Smooth muscle cell (in vitro differentiated cells): ENCODE measurements at regions not wholly inside any gene's neighbourhood (a gene's known extent, or its start where the extent isn't known, plus 50 kb on each side); places are given as distances from the start of the nearest gene placed in this dataset.
A peak's percentile ranks its signal among the peaks of the same experiment; 100 is the strongest.
"Not testable (repeated sequence)": the region's sequence is repeated elsewhere in the genome, so short reads cannot be mapped to it uniquely, and the experiment has no call there.

Experiments
- DNase-seq: peaks from one replicate; lab custom pipeline; 2025; ENCODE audit not compliant: unreplicated experiment; lab: John Stamatoyannopoulos, UW
- H2AFZ ChIP-seq: fragments of 200-600 bp; sonication (generic); 2 replicates; pipeline ENCODE4 v1.6.0; 2016; ENCODE audit warnings: antibody characterized with exemption, low read depth, mild to moderate bottlenecking
- H3F3A ChIP-seq: fragments of 200-600 bp; sonication (generic); 2 replicates; pipeline ENCODE4 v1.6.0; 2017; ENCODE audit warnings: antibody characterized with exemption, low read depth
- H3K27ac ChIP-seq: fragments of 200-600 bp; sonication (generic); 2 replicates; pipeline ENCODE4 v1.5.1; 2016; ENCODE audit warnings: low read depth, mild to moderate bottlenecking
- H3K27me3 ChIP-seq: fragments of 200-600 bp; sonication (generic); 2 replicates; pipeline ENCODE4 v1.6.1; 2016; ENCODE audit warnings: low read depth, mild to moderate bottlenecking
- H3K36me3 ChIP-seq: fragments of 200-600 bp; sonication (generic); 2 replicates; pipeline ENCODE4 v1.5.1; 2016; ENCODE audit warnings: low read depth
- H3K4me1 ChIP-seq: fragments of 200-600 bp; sonication (generic); 2 replicates; pipeline ENCODE4 v1.5.1; 2016; ENCODE audit warnings: low read depth
- H3K4me2 ChIP-seq: fragments of 200-600 bp; sonication (generic); 2 replicates; pipeline ENCODE4 v1.6.0; 2016; ENCODE audit warnings: mild to moderate bottlenecking
- H3K4me3 ChIP-seq: fragments of 200-600 bp; sonication (generic); 2 replicates; pipeline ENCODE4 v1.5.1; 2016; ENCODE audit warnings: mild to moderate bottlenecking
- H3K79me2 ChIP-seq: fragments of 200-600 bp; sonication (generic); 2 replicates; pipeline ENCODE4 v1.6.0; 2016; ENCODE audit warnings: low read depth, mild to moderate bottlenecking
- H3K9ac ChIP-seq: fragments of 200-600 bp; sonication (generic); 2 replicates; pipeline ENCODE4 v1.6.0; 2016; ENCODE audit warnings: low read depth
- H3K9me3 ChIP-seq: fragments of 200-600 bp; sonication (generic); replicated peaks from 2 replicates; pipeline ENCODE4 v1.5.1; 2016; ENCODE audit warnings: low read depth
- H4K20me1 ChIP-seq: fragments of 200-600 bp; sonication (generic); 2 replicates; pipeline ENCODE4 v1.6.0; 2016; ENCODE audit warnings: low read depth
- WGBS: methylation state at CpG from one replicate; pipeline ENCODE4 v1.1.7; 2016; ENCODE audit warnings: low lambda C conversion rate; 5-methylcytosine and 5-hydroxymethylcytosine counted together
- TF ChIP-seq, protein P1 (sequence below): fragments of 200-600 bp; sonication (generic); IDR thresholded peaks from 2 replicates; pipeline ENCODE4 v1.5.1; 2017; ENCODE audit warnings: borderline replicate concordance, mild to moderate bottlenecking, antibody characterized with exemption; ENCODE audit not compliant: insufficient read depth, poor library complexity, severe bottlenecking

GRCh38 chr5:124173386-124173785 is 573.1 kb downstream of the ZNF608 start:
- 100% methylated on average over 1 of the region's 1 CpG for WGBS

DNA sequence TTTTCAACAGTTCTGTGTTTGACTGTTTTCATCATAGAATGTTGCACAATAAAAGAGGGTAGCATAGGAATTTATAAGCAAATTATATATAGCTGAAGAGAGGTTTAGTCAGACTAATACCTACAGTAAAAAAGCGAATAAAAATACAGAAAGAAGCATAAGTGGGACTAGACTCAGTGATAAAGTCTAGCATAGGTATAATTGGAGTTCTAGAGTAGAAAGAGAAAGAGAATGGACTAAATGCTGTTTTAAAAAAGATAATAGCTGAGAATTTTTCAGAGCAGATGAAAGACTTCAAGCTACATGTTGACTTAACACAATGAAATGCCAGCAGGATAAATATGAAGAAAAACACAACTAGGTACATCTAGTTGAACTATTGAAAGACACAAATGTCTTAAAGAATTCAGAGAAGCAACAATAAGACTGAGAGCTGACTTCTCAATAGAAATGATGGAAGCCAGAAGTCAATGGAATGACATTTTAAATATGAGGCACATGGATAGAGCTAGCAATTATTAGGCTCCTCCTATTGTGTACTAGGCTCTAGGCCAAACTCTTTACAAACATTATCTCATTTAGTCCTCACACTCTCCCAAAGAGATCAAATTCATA is 573.9 kb downstream of the ZNF608 start:
- no peaks in the 10 kb centered on the region for H3K4me1 ChIP-seq
- peaks cover 11% of the 10 kb centered on the region for H3K9me3 ChIP-seq
- no peak for DNase-seq
- H2AFZ ChIP-seq: no peak overlapping the region
- H3K4me2 ChIP-seq: no peak overlapping the region
- H3F3A ChIP-seq: no peaks in the 10 kb centered on the region
- H3K27me3 ChIP-seq: no peaks in the 10 kb centered on the region
- TF ChIP-seq, protein P1, sequence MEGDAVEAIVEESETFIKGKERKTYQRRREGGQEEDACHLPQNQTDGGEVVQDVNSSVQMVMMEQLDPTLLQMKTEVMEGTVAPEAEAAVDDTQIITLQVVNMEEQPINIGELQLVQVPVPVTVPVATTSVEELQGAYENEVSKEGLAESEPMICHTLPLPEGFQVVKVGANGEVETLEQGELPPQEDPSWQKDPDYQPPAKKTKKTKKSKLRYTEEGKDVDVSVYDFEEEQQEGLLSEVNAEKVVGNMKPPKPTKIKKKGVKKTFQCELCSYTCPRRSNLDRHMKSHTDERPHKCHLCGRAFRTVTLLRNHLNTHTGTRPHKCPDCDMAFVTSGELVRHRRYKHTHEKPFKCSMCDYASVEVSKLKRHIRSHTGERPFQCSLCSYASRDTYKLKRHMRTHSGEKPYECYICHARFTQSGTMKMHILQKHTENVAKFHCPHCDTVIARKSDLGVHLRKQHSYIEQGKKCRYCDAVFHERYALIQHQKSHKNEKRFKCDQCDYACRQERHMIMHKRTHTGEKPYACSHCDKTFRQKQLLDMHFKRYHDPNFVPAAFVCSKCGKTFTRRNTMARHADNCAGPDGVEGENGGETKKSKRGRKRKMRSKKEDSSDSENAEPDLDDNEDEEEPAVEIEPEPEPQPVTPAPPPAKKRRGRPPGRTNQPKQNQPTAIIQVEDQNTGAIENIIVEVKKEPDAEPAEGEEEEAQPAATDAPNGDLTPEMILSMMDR: no peak
- no peaks in the 10 kb centered on the region for H3K79me2 ChIP-seq
- H3K9ac ChIP-seq: no peak overlapping the region
- H4K20me1 ChIP-seq: no peaks in the 10 kb centered on the region
- 94% methylated on average over 1 of the region's 1 CpG for WGBS
- H3K36me3 ChIP-seq: no peaks in the 10 kb centered on the region
- H3K27ac ChIP-seq: no peak overlapping the region
- no peak overlapping the region for H3K4me3 ChIP-seq

More at GRCh38 chr5:124173386-124173785, 573.1 kb downstream of the ZNF608 start:
- TF ChIP-seq, protein P1: no peak
- H3K4me2 ChIP-seq: no peak overlapping the region
- DNase-seq: no peak
- peaks cover 8% of the 10 kb centered on the region for H3K9me3 ChIP-seq
- H3K9ac ChIP-seq: no peak overlapping the region
- H3K79me2 ChIP-seq: no peaks in the 10 kb centered on the region
- H3K4me1 ChIP-seq: no peaks in the 10 kb centered on the region
- H2AFZ ChIP-seq: no peak overlapping the region
- H3K27ac ChIP-seq: no peak overlapping the region
- no peaks in the 10 kb centered on the region for H4K20me1 ChIP-seq
- H3F3A ChIP-seq: no peaks in the 10 kb centered on the region
- H3K36me3 ChIP-seq: no peaks in the 10 kb centered on the region
- H3K27me3 ChIP-seq: no peaks in the 10 kb centered on the region
- H3K4me3 ChIP-seq: no peak overlapping the region

- not testable (repeated sequence) for DNase-seq, H3K79me2 ChIP-seq, H3K4me1 ChIP-seq, H3K4me3 ChIP-seq, H3F3A ChIP-seq, H3K36me3 ChIP-seq, H4K20me1 ChIP-seq, H2AFZ ChIP-seq, H3K9me3 ChIP-seq, H3K27ac ChIP-seq, H3K4me2 ChIP-seq, H3K27me3 ChIP-seq, H3K9ac ChIP-seq
- WGBS: 93% methylated on average over 2 of the region's 2 CpGs
These were observed 578.3 kb downstream of the ZNF608 start for GRCh38 chr5:124168093-124168492.

DNA sequence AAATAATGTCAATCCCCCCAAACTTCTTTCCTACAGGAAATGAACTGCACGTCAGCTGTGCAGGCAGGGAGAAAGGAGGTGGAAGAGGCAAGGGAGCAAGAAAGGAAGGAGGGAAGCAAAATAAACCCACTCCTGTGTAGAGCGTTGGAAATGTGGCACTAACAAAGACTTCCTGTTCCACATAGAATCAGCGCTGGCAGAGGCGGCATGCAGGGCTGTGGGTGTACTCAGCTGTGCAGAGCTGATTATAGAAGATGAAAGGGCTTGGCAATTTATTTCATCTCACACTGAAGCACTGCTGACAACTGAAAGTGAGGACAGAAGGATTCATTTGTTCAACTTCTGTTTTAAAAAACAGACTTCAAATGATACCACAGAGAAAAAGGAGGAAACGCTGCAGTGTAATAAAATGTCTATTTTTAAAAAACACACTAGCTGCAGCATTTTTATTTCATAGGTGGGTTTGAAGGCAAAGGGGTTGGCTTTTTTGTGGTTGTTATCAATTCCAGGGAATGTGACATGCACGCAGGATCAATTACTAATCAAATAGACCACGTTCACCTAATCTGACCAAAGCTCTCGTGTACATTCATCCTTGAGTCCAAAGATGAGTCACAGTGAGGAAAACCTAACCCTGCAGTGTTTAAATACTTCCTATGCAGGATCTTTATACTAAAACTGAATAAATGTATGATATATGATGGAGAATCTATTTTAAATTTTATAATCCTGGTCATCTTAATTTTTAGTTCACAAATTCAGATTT is 583.5 kb downstream of the ZNF608 start:
- Histone ChIP-seq H3K27ac (peak overlapping the region; percentile 26), H2AFZ (peak overlapping the region; percentile 50), H3K36me3 (no peaks in the 10 kb centered on the region), H3F3A (no peaks in the 10 kb centered on the region), H4K20me1 (no peaks in the 10 kb centered on the region), H3K27me3 (no peaks in the 10 kb centered on the region), H3K9me3 (no peaks in the 10 kb centered on the region), H3K4me3 (peak overlapping the region; percentile 20), H3K9ac (no peak overlapping the region), H3K79me2 (no peaks in the 10 kb centered on the region), H3K4me2 (peak overlapping the region; percentile 79), H3K4me1 (no peaks in the 10 kb centered on the region)
- WGBS: 11% methylated on average over 8 of the region's 8 CpGs
- DNase-seq: no peak
- TF ChIP-seq, protein P1: no peak
